ENCODE measurements at regions not wholly inside any gene's neighbourhood (a gene's known extent, or its start where the extent isn't known, plus 50 kb on each side); places are given as distances from the start of the nearest gene placed in this dataset.
A peak's percentile ranks its signal among the peaks of the same experiment; 100 is the strongest.

GRCh38 chr2:20523799-20524187 lies 76.9 kb downstream of the RHOB start:
- Histone ChIP-seq H3K27ac (ENCODE audit: insufficient read depth, low read length) (no peak overlapping the region), H3K4ac (ENCODE audit: low read depth, low read length) (no peak overlapping the region), H2BK5ac (ENCODE audit: low read depth, low read length, poor library complexity, severe bottlenecking) (no peak overlapping the region), H3K9me1 (ENCODE audit: insufficient read depth, low read length) (peaks cover 10% of the 10 kb centered on the region; the same call in 1 of the 2 replicates), H4K20me1 (ENCODE audit: insufficient read depth, low read length) (no peaks in the 10 kb centered on the region), H3K23ac (ENCODE audit: low read depth, low read length) (no peak overlapping the region), H3K36me3 (ENCODE audit: control insufficient read depth, insufficient read depth, low read length) (no peaks in the 10 kb centered on the region), H2BK20ac (ENCODE audit: low read depth, low read length) (no peak overlapping the region), H3K9ac (ENCODE audit: low read depth, low read length) (no peak overlapping the region), H3K9me3 (ENCODE audit: control insufficient read depth, insufficient read depth, low read length) (no peaks in the 10 kb centered on the region), H3K18ac (ENCODE audit: low read depth, low read length) (no peak overlapping the region), H3K27me3 (ENCODE audit: control insufficient read depth, insufficient read depth, low read length) (no peaks in the 10 kb centered on the region; the same call in 1 of the 2 replicates), H3K4me1 (ENCODE audit: control insufficient read depth, insufficient read depth, low read length) (peaks cover 9% of the 10 kb centered on the region), H4K5ac (ENCODE audit: low read depth, low read length) (no peak overlapping the region), H2AK5ac (ENCODE audit: low read depth, low read length) (no peak overlapping the region), H4K91ac (ENCODE audit: insufficient read depth, low read depth, low read length) (no peak overlapping the region), H3K56ac (ENCODE audit: extremely low read depth, insufficient read depth, low read length) (no peak overlapping the region), H3K4me2 (ENCODE audit: low read depth, low read length) (no peak overlapping the region), H2AK9ac (replicated peaks; ENCODE audit: low read depth, low read length, poor library complexity) (peak overlapping the region; percentile 70), H3K4me3 (ENCODE audit: insufficient read depth, low read depth, low read length) (no peak overlapping the region), H2BK15ac (ENCODE audit: low read depth, low read length) (no peak overlapping the region), H3K14ac (replicated peaks; ENCODE audit: low read depth, low read length) (no peak overlapping the region), H4K8ac (ENCODE audit: low read depth in 2 of 2, low read length in 2 of 2) (no peak overlapping the region), H2AFZ (replicated peaks; ENCODE audit: low read length, poor library complexity) (no peak overlapping the region), H2BK120ac (ENCODE audit: low read depth, low read length) (no peak overlapping the region), H3K79me1 (ENCODE audit: low read depth in 1 of 2, low read length in 2 of 2) (no peaks in the 10 kb centered on the region)
- in situ Hi-C loops (cut with MboI; ENCODE audit: low sequenced_read_pairs): no loop called here
- no peak for TF ChIP-seq CTCF (conservative IDR thresholded peaks at IDR 0.05; ENCODE audit: low read depth, low read length)
- TF ChIP-seq CHD1 (IDR thresholded peaks at IDR 0.05; ENCODE audit: low read depth, low read length): no peak
- TF ChIP-seq CEBPB (IDR thresholded peaks at IDR 0.05; ENCODE audit: low read depth, low read length): no peak
- TF ChIP-seq RFX5 (IDR thresholded peaks at IDR 0.05; ENCODE audit: low read depth, low read length): no peak
- TF ChIP-seq BHLHE40 (IDR thresholded peaks at IDR 0.05; ENCODE audit: low read depth, low read length): no peak
- TF ChIP-seq USF2 (IDR thresholded peaks at IDR 0.05; ENCODE audit: low read depth, low read length): no peak
- TF ChIP-seq SMC3 (IDR thresholded peaks at IDR 0.05; ENCODE audit: low read depth, low read length): no peak
- no peak for TF ChIP-seq NFE2L2 (IDR thresholded peaks at IDR 0.05; ENCODE audit: low read depth, low read length)
- no peak for TF ChIP-seq MXI1 (IDR thresholded peaks at IDR 0.05; ENCODE audit: borderline replicate concordance, low read depth, low read length)
- no peak for TF ChIP-seq RCOR1 (IDR thresholded peaks at IDR 0.05; ENCODE audit: insufficient replicate concordance, low read length)
- TF ChIP-seq RAD21 (IDR thresholded peaks at IDR 0.05; ENCODE audit: low read length): no peak
- no peak for TF ChIP-seq ELK1 (IDR thresholded peaks at IDR 0.05; ENCODE audit: borderline replicate concordance, low read depth, low read length)
- TF ChIP-seq FOS (IDR thresholded peaks at IDR 0.05; ENCODE audit: low read depth, low read length): no peak
- no peak for TF ChIP-seq MAZ (IDR thresholded peaks at IDR 0.05; ENCODE audit: borderline replicate concordance, low read depth, low read length)
- intact Hi-C loops (cut with micrococcal nuclease): no loop called here
- no TSS peak for BruUV-seq (replicated peaks)
- no peak for DNase-seq
- POLR2A ChIA-PET (ENCODE audit: unreplicated experiment): no interaction called here
- no CpG with 5 or more reads among the region's 5 CpGs for WGBS, 2 experiments (ENCODE audit: extremely low coverage in 2 of 2, insufficient read length in 1 of 2)
- CTCF ChIA-PET: no interaction called here
- dilution Hi-C loops (cut with HindIII; ENCODE audit: low sequenced_read_pairs, unreplicated experiment): no loop called here
- no peak for ATAC-seq (ENCODE audit: low read depth)
